ENCODE measurements at regions not wholly inside any gene's neighbourhood (a gene's known extent, or its start where the extent isn't known, plus 50 kb on each side); places are given as distances from the start of the nearest gene placed in this dataset.
"Not testable (repeated sequence)": the region's sequence is repeated elsewhere in the genome, so short reads cannot be mapped to it uniquely, and the experiment has no call there.

- DNase-seq, result no peak
These were observed 495.6 kb downstream of the TMX3 start for GRCh38 chr18:68219274-68219673.

- no peak for DNase-seq
These were observed 499.0 kb downstream of the TMX3 start for GRCh38 chr18:68215931-68216330.

GRCh38 chr18:68186039-68186438 is 528.9 kb downstream of the TMX3 start:
- no peak for DNase-seq

GRCh38 chr18:68181956-68182355 is 533.0 kb downstream of the TMX3 start:
- no peak for DNase-seq

- DNase-seq, result no peak
These were observed 535.1 kb downstream of the TMX3 start for GRCh38 chr18:68179811-68180210.

GRCh38 chr18:68178921-68179320 is 536.0 kb downstream of the TMX3 start:
- DNase-seq, result no peak

GRCh38 chr18:68177807-68178702 is 536.9 kb downstream of the TMX3 start:
- DNase-seq, result no peak

GRCh38 chr18:68176901-68177300 is 538.0 kb downstream of the TMX3 start:
- no peak for DNase-seq

- DNase-seq, result no peak
These were observed 541.9 kb downstream of the TMX3 start for GRCh38 chr18:68172842-68173549.

- no peak for DNase-seq
These were observed 550.0 kb downstream of the TMX3 start for GRCh38 chr18:68164909-68165308.

GRCh38 chr18:68153821-68154220 is 561.1 kb downstream of the TMX3 start:
- not testable (repeated sequence) for DNase-seq

- DNase-seq, result no peak
These were observed 562.1 kb downstream of the TMX3 start for GRCh38 chr18:68152770-68153169.

GRCh38 chr18:68150961-68151360 is 563.9 kb downstream of the TMX3 start:
- DNase-seq, result no peak

- no peak for DNase-seq
These were observed 566.0 kb downstream of the TMX3 start for GRCh38 chr18:68148863-68149262.

- no peak for DNase-seq
These were observed 567.2 kb downstream of the TMX3 start for GRCh38 chr18:68147728-68148127.

- DNase-seq, result no peak
These were observed 593.1 kb downstream of the TMX3 start for GRCh38 chr18:68121826-68122225.

- no peak for DNase-seq
These were observed 593.6 kb downstream of the TMX3 start for GRCh38 chr18:68121308-68121707.

GRCh38 chr18:68114989-68115388 is 598.5 kb upstream of the DSEL start:
- no peak for DNase-seq

- DNase-seq, result no peak
These were observed 587.5 kb upstream of the DSEL start for GRCh38 chr18:68104036-68104435.

- DNase-seq, result no peak
These were observed 587.0 kb upstream of the DSEL start for GRCh38 chr18:68103561-68103960.

GRCh38 chr18:68102117-68102516 is 585.6 kb upstream of the DSEL start:
- DNase-seq, result no peak

- no peak for DNase-seq
These were observed 582.1 kb upstream of the DSEL start for GRCh38 chr18:68098655-68099054.

GRCh38 chr18:68086481-68086880 is 570.0 kb upstream of the DSEL start:
- no peak for DNase-seq

- no peak for DNase-seq
These were observed 568.7 kb upstream of the DSEL start for GRCh38 chr18:68085251-68085650.
